HG02885 (cell line): ENCODE measurements at regions not wholly inside any gene's neighbourhood (a gene's known extent, or its start where the extent isn't known, plus 50 kb on each side); places are given as distances from the start of the nearest gene placed in this dataset.

Source experiments
- ATAC-seq: cut with Tn5 transposase; IDR thresholded peaks from one replicate; pipeline ENCODE4 v1.9.1; 2021; ENCODE audit warnings: mild to moderate bottlenecking; ENCODE audit not compliant: unreplicated experiment, poor library complexity

GRCh38 chr6:2507521-2508037, 243.1 kb downstream of the MYLK4 start:
- no peak for ATAC-seq

- ATAC-seq, result no peak
Measured at GRCh38 chr6:2507016-2507415, 243.7 kb downstream of the MYLK4 start.

GRCh38 chr6:2505624-2506023, 245.1 kb downstream of the MYLK4 start:
- no peak for ATAC-seq

- no peak for ATAC-seq
Measured at GRCh38 chr6:2504495-2505064, 246.1 kb downstream of the MYLK4 start.

- no peak for ATAC-seq
Measured at GRCh38 chr6:2503816-2504494, 246.8 kb downstream of the MYLK4 start.

GRCh38 chr6:2502998-2503674, 247.6 kb downstream of the MYLK4 start:
- ATAC-seq, result no peak

GRCh38 chr6:2502096-2502997, 248.4 kb downstream of the MYLK4 start:
- no peak for ATAC-seq

GRCh38 chr6:2497922-2498623, 252.6 kb downstream of the MYLK4 start:
- ATAC-seq, result no peak

GRCh38 chr6:2496291-2496690, 250.9 kb upstream of the GMDS start:
- no peak for ATAC-seq

- no peak for ATAC-seq
Measured at GRCh38 chr6:2492686-2493523, 247.5 kb upstream of the GMDS start.

GRCh38 chr6:2491137-2491536, 245.7 kb upstream of the GMDS start:
- ATAC-seq, result no peak

GRCh38 chr6:2488578-2488977, 243.2 kb upstream of the GMDS start:
- ATAC-seq, result no peak

GRCh38 chr6:2485116-2485515, 239.7 kb upstream of the GMDS start:
- ATAC-seq, result no peak

- ATAC-seq, result no peak
Measured at GRCh38 chr6:2482773-2483172, 237.4 kb upstream of the GMDS start.

- ATAC-seq, result no peak
Measured at GRCh38 chr6:2481307-2481706, 235.9 kb upstream of the GMDS start.

- ATAC-seq, result no peak
Measured at GRCh38 chr6:2480267-2480966, 235.0 kb upstream of the GMDS start.

- ATAC-seq, result no peak
Measured at GRCh38 chr6:2478200-2478599, 232.8 kb upstream of the GMDS start.

GRCh38 chr6:2477666-2478065, 232.3 kb upstream of the GMDS start:
- ATAC-seq, result no peak

GRCh38 chr6:2477250-2477649, 231.8 kb upstream of the GMDS start:
- ATAC-seq, result no peak
